H9 (cell line): ENCODE measurements at regions not wholly inside any gene's neighbourhood (a gene's known extent, or its start where the extent isn't known, plus 50 kb on each side); places are given as distances from the start of the nearest gene placed in this dataset.

ENCODE experiments used
- DNase-seq: peaks from one replicate; pipeline ENCODE4 v3.0.0-alpha.2; 2017
- H2AFZ ChIP-seq: one replicate; pipeline ENCODE4 v1.6.1; 2013; ENCODE audit warnings: mild to moderate bottlenecking, low read length, control low read depth, moderate library complexity
- H2AK5ac ChIP-seq: 2 replicates; pipeline ENCODE4 v1.6.1; 2013; ENCODE audit warnings: low read length, control low read depth, mixed read lengths; ENCODE audit not compliant: insufficient read length
- H2BK120ac ChIP-seq: one replicate; pipeline ENCODE4 v1.6.1; 2013; ENCODE audit warnings: low read depth, mild to moderate bottlenecking, low read length, control low read depth, inconsistent platforms; ENCODE audit not compliant: poor library complexity, severe bottlenecking
- H2BK12ac ChIP-seq: 2 replicates; pipeline ENCODE4 v1.6.1; 2013; ENCODE audit warnings: low read length, control low read depth, mixed read lengths, low read depth; ENCODE audit not compliant: insufficient read length
- H2BK15ac ChIP-seq: 2 replicates; pipeline ENCODE4 v1.6.1; 2013; ENCODE audit warnings: low read depth, low read length, control low read depth
- H2BK20ac ChIP-seq: one replicate; pipeline ENCODE4 v1.6.1; 2013; ENCODE audit warnings: low read depth, mild to moderate bottlenecking, low read length, control low read depth, inconsistent platforms; ENCODE audit not compliant: poor library complexity, severe bottlenecking
- H2BK5ac ChIP-seq: 2 replicates; pipeline ENCODE4 v1.6.1; 2013; ENCODE audit warnings: low read length, control low read depth, mixed read lengths; ENCODE audit not compliant: insufficient read length
- H3K14ac ChIP-seq: 2 replicates; pipeline ENCODE4 v1.6.1; 2013; ENCODE audit warnings: low read length, control low read depth; ENCODE audit not compliant: insufficient read depth
- H3K18ac ChIP-seq: 2 replicates; pipeline ENCODE4 v1.6.1; 2013; ENCODE audit warnings: low read depth, mild to moderate bottlenecking, mixed read lengths, low read length, control low read depth; ENCODE audit not compliant: insufficient read length
- H3K23ac ChIP-seq: 2 replicates; pipeline ENCODE4 v1.6.1; 2013; ENCODE audit warnings: low read length, control low read depth, mixed read lengths, low read depth; ENCODE audit not compliant: insufficient read length
- H3K23me2 ChIP-seq: 2 replicates; pipeline ENCODE4 v1.6.1; 2013; ENCODE audit warnings: low read depth, mild to moderate bottlenecking, mixed read lengths, low read length, control low read depth; ENCODE audit not compliant: insufficient read length, poor library complexity, severe bottlenecking
- H3K27ac ChIP-seq: 2 replicates; pipeline ENCODE4 v1.5.1; 2013; ENCODE audit warnings: low read length, control low read depth, mixed read lengths, low read depth; ENCODE audit not compliant: insufficient read length
- H3K27me3 ChIP-seq: 2 replicates; pipeline ENCODE4 v1.6.1; 2013; ENCODE audit warnings: low read length, control low read depth, inconsistent platforms; ENCODE audit not compliant: insufficient read depth
- H3K4ac ChIP-seq: 2 replicates; pipeline ENCODE4 v1.6.1; 2013; ENCODE audit warnings: low read depth, mild to moderate bottlenecking, control low read depth, inconsistent platforms, low read length, moderate library complexity
- H3K4me1 ChIP-seq: 2 replicates; pipeline ENCODE4 v1.6.1; 2013; ENCODE audit warnings: low read length, control low read depth, inconsistent platforms; ENCODE audit not compliant: insufficient read depth
- H3K4me2 ChIP-seq: 2 replicates; pipeline ENCODE4 v1.6.1; 2013; ENCODE audit warnings: low read length, control low read depth, mixed read lengths; ENCODE audit not compliant: insufficient read length, insufficient read depth
- H3K56ac ChIP-seq: 2 replicates; pipeline ENCODE4 v1.6.1; 2013; ENCODE audit warnings: low read depth, mild to moderate bottlenecking, mixed read lengths, low read length, control low read depth; ENCODE audit not compliant: insufficient read length
- H3K79me1 ChIP-seq: 2 replicates; pipeline ENCODE4 v1.6.1; 2013; ENCODE audit warnings: low read depth, mild to moderate bottlenecking, moderate library complexity, low read length, control low read depth, inconsistent platforms; ENCODE audit not compliant: insufficient read depth, poor library complexity, severe bottlenecking
- H3K79me2 ChIP-seq: 2 replicates; pipeline ENCODE4 v1.6.1; 2013; ENCODE audit warnings: low read length, control low read depth, inconsistent platforms; ENCODE audit not compliant: insufficient read depth
- H3K9ac ChIP-seq: 2 replicates; pipeline ENCODE4 v1.6.1; 2013; ENCODE audit warnings: low read length, control low read depth, mixed read lengths; ENCODE audit not compliant: insufficient read length; ENCODE audit errors: extremely low read depth
- H3K9me3 ChIP-seq: one replicate; pipeline ENCODE4 v1.6.1; 2013; ENCODE audit warnings: low read depth, low read length, inconsistent platforms; ENCODE audit not compliant: control insufficient read depth
- H3T11ph ChIP-seq: one replicate; pipeline ENCODE4 v1.6.1; 2013; ENCODE audit warnings: mild to moderate bottlenecking, low read length, control low read depth, inconsistent platforms
- H4K20me1 ChIP-seq: one replicate; pipeline ENCODE4 v1.6.1; 2013; ENCODE audit not compliant: control insufficient read depth, insufficient read length, insufficient read depth
- H4K5ac ChIP-seq: 2 replicates; pipeline ENCODE4 v1.6.1; 2013; ENCODE audit warnings: low read depth, mild to moderate bottlenecking, mixed read lengths, low read length, control low read depth; ENCODE audit not compliant: insufficient read length
- H4K8ac ChIP-seq: replicated peaks from 2 replicates; pipeline ENCODE4 v1.6.1; 2013; ENCODE audit warnings: low read length, control low read depth, mixed read lengths, low read depth; ENCODE audit not compliant: insufficient read length
- H4K91ac ChIP-seq: 2 replicates; pipeline ENCODE4 v1.6.1; 2013; ENCODE audit warnings: low read depth, mild to moderate bottlenecking, moderate library complexity, mixed read lengths, low read length, control low read depth; ENCODE audit not compliant: insufficient read length
- H3K27ac Mint-ChIP-seq, 3 experiments: 2 replicates in 2 of 3; 3 replicates in 1 of 3; pipeline ENCODE4 v1.8.0; 2020 to 2021; ENCODE audit warnings: mixed read lengths in 3 of 3, mild to moderate bottlenecking in 1 of 3, moderate library complexity in 1 of 3
- H3K27me3 Mint-ChIP-seq: 2 replicates; pipeline ENCODE4 v1.8.0; 2021; ENCODE audit warnings: low read depth, mild to moderate bottlenecking, moderate library complexity, mixed read lengths
- H3K36me3 Mint-ChIP-seq, 3 experiments: 2 replicates in 2 of 3; 3 replicates in 1 of 3; pipeline ENCODE4 v1.8.0; 2020 to 2021; ENCODE audit warnings: low read depth in 3 of 3, mixed read lengths in 3 of 3; ENCODE audit not compliant: insufficient read depth in 1 of 3
- H3K4me1 Mint-ChIP-seq, 2 experiments: 2 replicates each; pipeline ENCODE4 v1.8.0; 2020; ENCODE audit warnings: mixed read lengths in 2 of 2
- H3K4me3 Mint-ChIP-seq, 2 experiments: 2 replicates in 1 of 2; 3 replicates in 1 of 2; pipeline ENCODE4 v1.8.0; 2020 to 2021; ENCODE audit warnings: mild to moderate bottlenecking in 2 of 2, mixed read lengths in 2 of 2, moderate library complexity in 1 of 2
- H3K9me3 Mint-ChIP-seq, 2 experiments: 2 replicates in 1 of 2; 3 replicates in 1 of 2; pipeline ENCODE4 v1.8.0; 2020; ENCODE audit warnings: mild to moderate bottlenecking in 2 of 2, mixed read lengths in 2 of 2, moderate library complexity in 1 of 2
- CTCF ChIP-seq: fragments of 200-600 bp; sonication (generic); conservative IDR thresholded peaks from 3 replicates; pipeline ENCODE4 v1.8.0; 2021; ENCODE audit warnings: antibody characterized with exemption, mild to moderate bottlenecking
- WGBS: extraction: QIAGEN DNeasy Blood & Tissue Kit; methylation state at CpG from one replicate; pipeline ENCODE4 v1.1.7; 2013; ENCODE audit warnings: missing lambda C conversion rate, low lambda C conversion rate, mixed read lengths; ENCODE audit not compliant: insufficient read length; ENCODE audit errors: extremely low coverage; 5-methylcytosine and 5-hydroxymethylcytosine counted together

DNA sequence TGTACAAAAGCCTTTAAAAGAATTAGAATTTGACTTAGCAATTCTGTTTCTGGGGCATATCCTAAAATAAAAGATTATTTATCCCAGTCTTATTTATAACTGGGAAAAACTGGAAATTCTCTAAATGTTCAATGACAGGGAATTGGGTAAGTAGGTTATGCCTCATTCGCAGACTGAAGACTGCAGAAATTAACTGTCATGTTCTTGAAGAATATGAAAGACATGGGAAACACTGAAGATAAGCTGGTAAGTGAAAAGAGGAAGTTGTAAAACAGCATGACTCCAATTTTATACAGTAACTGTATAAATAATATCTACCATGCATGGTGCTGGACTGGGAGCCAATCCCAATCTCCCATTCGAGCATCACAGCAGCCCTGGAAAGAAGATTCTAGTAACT is 50.6 kb upstream of the SLC2A1 start:
- H3K27ac ChIP-seq: peak overlapping the region; percentile 88
- H3K23ac ChIP-seq: no peak overlapping the region
- Mint-ChIP-seq H3K27ac (peak overlapping the region in 2 of 3 experiments; percentile 100; a peak in 4 of 7 replicates), H3K4me1 (peaks cover 57 to 62% of the 10 kb centered on the region in 2 experiments), H3K36me3 (peaks cover 0 to 1% (median 0%) of the 10 kb centered on the region in 3 experiments; a peak in 1 of 7 replicates), H3K27me3 (no peaks in the 10 kb centered on the region; the same call in 1 of the 2 replicates), H3K4me3 (no peak overlapping the region; a peak in 1 of 5 replicates), H3K9me3 (no peaks in the 10 kb centered on the region)
- no peak for DNase-seq
- H3K79me2 ChIP-seq: no peaks in the 10 kb centered on the region
- peaks cover 10% of the 10 kb centered on the region; the same call in 1 of the 2 replicates for H3K4me1 ChIP-seq
- H4K8ac ChIP-seq: no peak overlapping the region
- no CpG with 5 or more reads among the region's 2 CpGs for WGBS
- no peak overlapping the region for H3K14ac ChIP-seq
- H3K4me2 ChIP-seq: peak overlapping the region; percentile 27
- no peak overlapping the region for H2BK120ac ChIP-seq
- H3K79me1 ChIP-seq: no peaks in the 10 kb centered on the region
- no peak overlapping the region for H3K56ac ChIP-seq
- TF ChIP-seq CTCF: no peak
- H3K9ac ChIP-seq: no peak overlapping the region
- no peak overlapping the region for H4K91ac ChIP-seq
- no peak overlapping the region for H3T11ph ChIP-seq
- no peak overlapping the region for H2BK12ac ChIP-seq
- H3K23me2 ChIP-seq: peaks cover 6% of the 10 kb centered on the region
- H2AK5ac ChIP-seq: no peak overlapping the region
- no peak overlapping the region for H2AFZ ChIP-seq
- no peak overlapping the region for H4K5ac ChIP-seq
- H3K9me3 ChIP-seq: no peaks in the 10 kb centered on the region
- no peak overlapping the region for H2BK5ac ChIP-seq
- no peak overlapping the region for H3K4ac ChIP-seq
- no peak overlapping the region for H2BK15ac ChIP-seq
- H4K20me1 ChIP-seq: no peaks in the 10 kb centered on the region
- no peaks in the 10 kb centered on the region for H3K27me3 ChIP-seq
- H3K18ac ChIP-seq: no peak overlapping the region
- no peak overlapping the region for H2BK20ac ChIP-seq
